HT-29 (cell line): ENCODE measurements at regions not wholly inside any gene's neighbourhood (a gene's known extent, or its start where the extent isn't known, plus 50 kb on each side); places are given as distances from the start of the nearest gene placed in this dataset.

ENCODE experiments used
- DNase-seq: peaks from one replicate; pipeline ENCODE4 v3.0.0-alpha.2; 2015; ENCODE audit warnings: low spot score

DNA sequence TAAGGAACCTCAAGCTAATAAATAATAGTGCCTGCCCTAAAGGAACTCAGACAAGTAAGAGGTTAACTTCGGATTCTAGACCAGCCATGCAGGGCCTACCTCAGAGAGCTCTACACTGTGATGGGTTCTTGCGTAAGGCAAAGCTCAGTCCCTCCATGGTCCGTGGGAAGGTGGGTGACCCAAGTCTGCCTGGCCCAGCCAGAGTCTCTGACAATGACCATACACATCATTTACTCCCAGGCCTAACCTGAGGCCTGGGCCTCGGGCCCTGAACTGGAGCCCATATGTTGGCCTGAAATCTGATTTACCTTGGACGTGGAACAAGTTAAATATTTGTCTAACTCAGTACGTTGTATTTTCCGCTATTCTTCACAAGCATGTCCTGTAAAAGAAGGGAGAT lies 55.1 kb downstream of the TMEM174 start:
- DNase-seq = no peak
